MM.1S (cell line): ENCODE measurements at regions not wholly inside any gene's neighbourhood (a gene's known extent, or its start where the extent isn't known, plus 50 kb on each side); places are given as distances from the start of the nearest gene placed in this dataset.

ENCODE experiments used
- DNase-seq: peaks from one replicate; pipeline ENCODE4 v3.0.0-alpha.2; 2015
- H2AFZ ChIP-seq: fragments of 300-600 bp; sonication (generic); 2 replicates; pipeline ENCODE4 v1.6.0; 2016; ENCODE audit warnings: antibody characterized with exemption, low read length
- H3F3A ChIP-seq: fragments of 300-600 bp; sonication (generic); 2 replicates; pipeline ENCODE4 v1.6.1; 2016; ENCODE audit warnings: mild to moderate bottlenecking, antibody characterized with exemption, low read length, moderate library complexity, mixed read lengths; ENCODE audit not compliant: insufficient read depth
- H3K27ac ChIP-seq: fragments of 300-600 bp; sonication (generic); 2 replicates; pipeline ENCODE4 v1.5.1; 2016; ENCODE audit warnings: mild to moderate bottlenecking, low read length
- H3K27me3 ChIP-seq: fragments of 300-600 bp; sonication (generic); replicated peaks from 2 replicates; pipeline ENCODE4 v1.6.0; 2016; ENCODE audit warnings: low read length; ENCODE audit not compliant: insufficient read depth
- H3K36me3 ChIP-seq: fragments of 300-600 bp; sonication (generic); replicated peaks from 2 replicates; pipeline ENCODE4 v1.6.1; 2016; ENCODE audit warnings: mild to moderate bottlenecking, low read length, mixed read lengths; ENCODE audit not compliant: insufficient read depth
- H3K4me1 ChIP-seq: fragments of 300-600 bp; sonication (generic); 2 replicates; pipeline ENCODE4 v1.6.1; 2016; ENCODE audit warnings: low read length, mixed read lengths
- H3K4me2 ChIP-seq: fragments of 300-600 bp; sonication (generic); 2 replicates; pipeline ENCODE4 v1.6.0; 2016; ENCODE audit warnings: low read depth, low read length
- H3K4me3 ChIP-seq: fragments of 300-600 bp; sonication (generic); 2 replicates; pipeline ENCODE4 v1.5.1; 2016; ENCODE audit warnings: low read length, mixed read lengths
- H3K79me2 ChIP-seq: fragments of 300-600 bp; sonication (generic); 2 replicates; pipeline ENCODE4 v1.6.1; 2016; ENCODE audit warnings: mixed run types, low read length, mixed read lengths
- H3K9ac ChIP-seq: fragments of 300-600 bp; sonication (generic); 2 replicates; pipeline ENCODE4 v1.6.1; 2016; ENCODE audit warnings: low read length, mixed read lengths
- H3K9me2 ChIP-seq: fragments of 300-600 bp; sonication (generic); replicated peaks from 2 replicates; pipeline ENCODE4 v1.6.1; 2016; ENCODE audit warnings: mild to moderate bottlenecking, low read length, mixed read lengths; ENCODE audit not compliant: insufficient read depth
- H3K9me3 ChIP-seq: fragments of 300-600 bp; sonication (generic); replicated peaks from 2 replicates; pipeline ENCODE4 v1.6.1; 2016; ENCODE audit warnings: mild to moderate bottlenecking, low read length, mixed read lengths; ENCODE audit not compliant: insufficient read depth
- H4K20me1 ChIP-seq: fragments of 300-600 bp; sonication (generic); 2 replicates; pipeline ENCODE4 v1.6.1; 2016; ENCODE audit warnings: mild to moderate bottlenecking, low read length, moderate library complexity, mixed read lengths; ENCODE audit not compliant: insufficient read depth
- EZH2 ChIP-seq: fragments of 300-600 bp; sonication (generic); optimal IDR thresholded peaks from 2 replicates; pipeline ENCODE3; 2017; ENCODE audit warnings: low read depth, mild to moderate bottlenecking, antibody characterized with exemption, low read length, mixed read lengths
- EZH2phosphoT487 ChIP-seq: fragments of 300-600 bp; sonication (generic); IDR thresholded peaks from 2 replicates; pipeline ENCODE4 v1.6.1; 2018; ENCODE audit warnings: antibody characterized with exemption, low read length
- TF ChIP-seq, protein P1 (sequence below): fragments of 300-600 bp; sonication (generic); IDR thresholded peaks from 2 replicates; pipeline ENCODE4 v1.5.1; 2016; ENCODE audit warnings: antibody characterized with exemption, low read length, mixed read lengths

- Histone ChIP-seq H3K27ac (no peak overlapping the region), H3K9me3 (no peaks in the 10 kb centered on the region), H2AFZ (no peak overlapping the region), H3K4me2 (no peak overlapping the region), H3K36me3 (no peaks in the 10 kb centered on the region), H3K79me2 (no peaks in the 10 kb centered on the region), H3K9ac (no peak overlapping the region), H3K27me3 (no peaks in the 10 kb centered on the region), H3K9me2 (no peaks in the 10 kb centered on the region), H3F3A (no peaks in the 10 kb centered on the region), H4K20me1 (no peaks in the 10 kb centered on the region), H3K4me3 (no peak overlapping the region), H3K4me1 (no peaks in the 10 kb centered on the region)
- no peak for DNase-seq
- TF ChIP-seq, protein P1, sequence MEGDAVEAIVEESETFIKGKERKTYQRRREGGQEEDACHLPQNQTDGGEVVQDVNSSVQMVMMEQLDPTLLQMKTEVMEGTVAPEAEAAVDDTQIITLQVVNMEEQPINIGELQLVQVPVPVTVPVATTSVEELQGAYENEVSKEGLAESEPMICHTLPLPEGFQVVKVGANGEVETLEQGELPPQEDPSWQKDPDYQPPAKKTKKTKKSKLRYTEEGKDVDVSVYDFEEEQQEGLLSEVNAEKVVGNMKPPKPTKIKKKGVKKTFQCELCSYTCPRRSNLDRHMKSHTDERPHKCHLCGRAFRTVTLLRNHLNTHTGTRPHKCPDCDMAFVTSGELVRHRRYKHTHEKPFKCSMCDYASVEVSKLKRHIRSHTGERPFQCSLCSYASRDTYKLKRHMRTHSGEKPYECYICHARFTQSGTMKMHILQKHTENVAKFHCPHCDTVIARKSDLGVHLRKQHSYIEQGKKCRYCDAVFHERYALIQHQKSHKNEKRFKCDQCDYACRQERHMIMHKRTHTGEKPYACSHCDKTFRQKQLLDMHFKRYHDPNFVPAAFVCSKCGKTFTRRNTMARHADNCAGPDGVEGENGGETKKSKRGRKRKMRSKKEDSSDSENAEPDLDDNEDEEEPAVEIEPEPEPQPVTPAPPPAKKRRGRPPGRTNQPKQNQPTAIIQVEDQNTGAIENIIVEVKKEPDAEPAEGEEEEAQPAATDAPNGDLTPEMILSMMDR, result no peak
- TF ChIP-seq EZH2phosphoT487 (no peak), EZH2 (no peak)
Observed at GRCh38 chrX:8067754-8068462, 103.2 kb downstream of the VCX2 start.

DNA sequence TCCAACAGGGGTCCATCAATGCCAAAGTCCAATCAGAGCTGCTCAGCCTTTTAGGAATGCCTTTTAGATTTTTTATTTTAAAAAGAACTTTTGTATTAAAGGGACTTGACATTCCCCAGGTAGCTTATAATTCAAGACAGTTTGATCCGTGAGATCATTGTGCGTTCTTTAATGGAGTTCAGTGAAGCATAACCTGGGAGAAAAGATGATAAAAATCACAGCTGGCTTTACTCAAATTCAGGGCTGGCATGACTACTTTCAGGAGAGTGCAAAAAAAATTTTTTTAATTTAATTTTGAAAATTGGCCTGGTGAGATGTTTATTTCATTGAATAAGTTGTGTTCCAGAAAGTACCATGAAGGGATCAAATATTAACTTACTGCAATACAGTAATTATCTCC, 118.2 kb downstream of the VCX2 start:
- Histone ChIP-seq H3K9ac (no peak overlapping the region), H4K20me1 (no peaks in the 10 kb centered on the region), H3K9me2 (no peaks in the 10 kb centered on the region), H3K4me1 (no peaks in the 10 kb centered on the region), H3K36me3 (no peaks in the 10 kb centered on the region), H3K79me2 (no peaks in the 10 kb centered on the region), H2AFZ (no peak overlapping the region), H3K27me3 (no peaks in the 10 kb centered on the region), H3F3A (no peaks in the 10 kb centered on the region), H3K9me3 (no peaks in the 10 kb centered on the region), H3K4me2 (no peak overlapping the region), H3K27ac (no peak overlapping the region), H3K4me3 (no peak overlapping the region)
- no peak for DNase-seq
- TF ChIP-seq, protein P1, result no peak
- no peak for TF ChIP-seq EZH2
- no peak for TF ChIP-seq EZH2phosphoT487

DNA sequence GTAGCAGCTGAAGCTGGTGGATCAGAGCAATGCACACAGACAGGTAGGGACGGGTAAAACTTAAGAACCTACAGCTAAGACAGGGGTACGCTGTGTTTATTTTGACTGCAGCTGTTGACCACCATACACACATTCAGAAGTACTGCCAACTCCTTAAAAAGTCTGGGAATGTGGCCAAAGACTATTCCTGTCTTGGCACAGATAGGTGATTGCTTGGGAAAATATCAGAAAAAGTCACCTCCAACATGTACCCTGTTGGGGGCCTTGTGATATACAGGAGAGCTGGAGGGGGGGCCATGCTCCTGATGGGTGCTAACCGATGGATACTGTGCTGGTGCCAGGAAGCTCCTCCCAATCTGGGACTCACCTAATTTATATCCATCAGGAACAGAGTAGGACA, 121.2 kb downstream of the VCX2 start:
- Histone ChIP-seq H3K4me2 (no peak overlapping the region), H3K9ac (no peak overlapping the region), H3K36me3 (no peaks in the 10 kb centered on the region), H3K4me1 (no peaks in the 10 kb centered on the region), H3K79me2 (no peaks in the 10 kb centered on the region), H4K20me1 (no peaks in the 10 kb centered on the region), H3K9me3 (no peaks in the 10 kb centered on the region), H3K4me3 (no peak overlapping the region), H3K9me2 (no peaks in the 10 kb centered on the region), H3K27me3 (no peaks in the 10 kb centered on the region), H3K27ac (no peak overlapping the region), H3F3A (no peaks in the 10 kb centered on the region), H2AFZ (no peak overlapping the region)
- no peak for DNase-seq
- no peak for TF ChIP-seq EZH2
- TF ChIP-seq EZH2phosphoT487, result no peak
- TF ChIP-seq, protein P1, result no peak
